IMR-90 (cell line): ENCODE measurements at regions not wholly inside any gene's neighbourhood (a gene's known extent, or its start where the extent isn't known, plus 50 kb on each side); places are given as distances from the start of the nearest gene placed in this dataset.

ENCODE experiments used
- BHLHE40 ChIP-seq: fragments of 150-350 bp; IDR thresholded peaks from 2 replicates; pipeline ENCODE4 v1.6.1; 2016; ENCODE audit warnings: mild to moderate bottlenecking, low read depth, low read length
- CEBPB ChIP-seq: IDR thresholded peaks from 2 replicates; pipeline ENCODE4 v1.6.1; 2012; ENCODE audit warnings: low read depth, low read length, improper control_type of control experiment
- CTCF ChIP-seq: conservative IDR thresholded peaks from 2 replicates; pipeline ENCODE4 v1.5.1; 2012; ENCODE audit warnings: mild to moderate bottlenecking, low read depth, low read length, improper control_type of control experiment
- ELK1 ChIP-seq: fragments of 150-350 bp; IDR thresholded peaks from 2 replicates; pipeline ENCODE4 v1.6.1; 2016; ENCODE audit warnings: low read depth, mild to moderate bottlenecking, low read length, moderate library complexity, borderline replicate concordance
- MAFK ChIP-seq: IDR thresholded peaks from 2 replicates; pipeline ENCODE4 v1.6.1; 2012; ENCODE audit warnings: low read depth, low read length, improper control_type of control experiment
- MXI1 ChIP-seq: IDR thresholded peaks from 2 replicates; pipeline ENCODE4 v1.6.1; 2012; ENCODE audit warnings: low read depth, mild to moderate bottlenecking, low read length, moderate library complexity, borderline replicate concordance
- POLR2A ChIP-seq: IDR thresholded peaks from 2 replicates; pipeline ENCODE4 v1.6.1; 2012; ENCODE audit warnings: mild to moderate bottlenecking, low read depth, low read length
- RAD21 ChIP-seq: IDR thresholded peaks from 2 replicates; pipeline ENCODE4 v1.6.1; 2012; ENCODE audit warnings: low read length, improper control_type of control experiment
- RCOR1 ChIP-seq: IDR thresholded peaks from 2 replicates; pipeline ENCODE4 v1.6.1; 2012; ENCODE audit warnings: mild to moderate bottlenecking, low read length, improper control_type of control experiment; ENCODE audit not compliant: insufficient replicate concordance
- RFX5 ChIP-seq: IDR thresholded peaks from 2 replicates; pipeline ENCODE4 v1.8.0; 2012; ENCODE audit warnings: low read depth, mild to moderate bottlenecking, low read length, moderate library complexity
- SMC3 ChIP-seq: fragments of 150-350 bp; IDR thresholded peaks from 2 replicates; pipeline ENCODE4 v1.6.1; 2016; ENCODE audit warnings: low read depth, mild to moderate bottlenecking, antibody characterized with exemption, low read length, moderate library complexity

- no peak for TF ChIP-seq POLR2A
- no peak for TF ChIP-seq CTCF
- no peak for TF ChIP-seq BHLHE40
- no peak for TF ChIP-seq CEBPB
- no peak for TF ChIP-seq RAD21
- no peak for TF ChIP-seq RFX5
- TF ChIP-seq MXI1, result no peak
- TF ChIP-seq RCOR1, result no peak
- TF ChIP-seq MAFK, result no peak
- no peak for TF ChIP-seq SMC3
- no peak for TF ChIP-seq ELK1
These were observed 264.3 kb upstream of the SLC39A10 start for GRCh38 chr2:195392446-195393336.
